NCI-H82 (cell line): ENCODE measurements at regions not wholly inside any gene's neighbourhood (a gene's known extent, or its start where the extent isn't known, plus 50 kb on each side); places are given as distances from the start of the nearest gene placed in this dataset.

Experiments used
- DNase-seq: peaks from one replicate; lab custom pipeline; 2025; lab: John Stamatoyannopoulos, UW

DNA sequence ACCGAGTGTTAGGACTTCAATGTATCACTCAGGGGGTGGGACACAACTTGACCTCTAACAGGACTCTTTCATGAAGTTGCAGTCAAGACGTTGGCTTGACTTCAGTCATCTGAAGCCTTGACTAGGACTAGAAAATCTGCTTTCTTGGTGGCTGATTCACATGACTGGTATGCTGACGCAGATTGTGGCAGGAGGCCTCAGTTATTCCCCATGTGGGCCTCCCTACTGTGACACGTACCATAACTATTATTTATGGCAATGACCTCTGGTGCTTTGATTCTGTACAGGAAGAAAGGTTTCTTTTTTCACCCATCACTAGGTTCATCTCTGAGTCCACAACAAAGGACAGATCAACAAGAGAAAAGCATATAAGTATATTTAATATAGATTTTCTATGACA is 270.4 kb downstream of the NEDD1 start:
- DNase-seq, result no peak

DNA sequence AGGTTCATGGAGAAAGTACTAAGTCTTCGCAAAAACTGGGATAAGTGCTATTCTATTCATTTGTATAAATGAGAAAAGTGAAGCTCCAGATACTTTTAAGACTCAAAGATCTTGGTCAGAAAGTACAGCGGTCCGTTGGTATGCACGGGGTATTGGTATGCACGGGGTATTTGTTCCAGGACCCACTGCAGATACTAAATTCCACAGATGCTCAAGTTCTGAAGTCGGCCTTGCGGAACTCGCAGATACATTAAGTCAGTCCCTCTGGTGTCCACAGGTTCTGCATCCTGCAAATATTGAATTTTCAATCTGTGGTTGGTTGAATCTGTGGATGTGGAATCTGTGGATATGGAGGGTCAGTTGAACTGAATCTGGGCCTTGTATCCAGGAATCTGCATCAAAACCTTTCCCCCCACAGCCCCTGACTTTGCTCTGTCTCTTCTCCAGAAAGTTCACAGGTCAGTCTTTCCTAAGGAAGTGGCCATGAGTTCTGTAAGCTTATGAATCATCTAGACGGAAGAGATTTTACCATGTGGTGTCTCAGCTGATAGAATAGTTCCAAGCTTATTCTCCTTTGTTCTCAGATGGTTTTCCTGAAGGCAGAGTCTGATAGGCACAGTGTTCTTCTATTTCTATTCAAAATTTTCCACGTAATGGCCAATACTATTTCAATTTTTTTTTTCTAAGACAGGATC is 274.7 kb downstream of the NEDD1 start:
- DNase-seq, result no peak

DNA sequence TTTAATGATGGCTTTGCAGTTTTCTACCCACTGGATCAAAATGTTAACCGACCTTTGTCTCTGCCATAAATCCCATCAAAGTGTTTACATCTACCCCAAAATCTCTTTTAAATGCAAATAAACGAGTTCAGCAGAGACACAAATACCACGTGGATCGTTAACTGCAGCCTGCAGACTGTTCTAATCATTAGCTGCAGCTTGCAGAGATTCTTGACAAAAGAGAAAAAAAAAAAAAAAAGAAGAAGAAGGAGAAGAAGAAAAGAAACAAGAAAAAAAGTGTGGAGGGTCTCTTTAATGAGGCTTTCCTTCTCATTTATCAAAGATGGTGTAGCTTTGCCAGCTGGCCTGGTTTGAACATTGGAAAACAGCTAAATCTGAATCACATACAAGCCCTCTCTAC is 275.7 kb downstream of the NEDD1 start:
- no peak for DNase-seq

DNA sequence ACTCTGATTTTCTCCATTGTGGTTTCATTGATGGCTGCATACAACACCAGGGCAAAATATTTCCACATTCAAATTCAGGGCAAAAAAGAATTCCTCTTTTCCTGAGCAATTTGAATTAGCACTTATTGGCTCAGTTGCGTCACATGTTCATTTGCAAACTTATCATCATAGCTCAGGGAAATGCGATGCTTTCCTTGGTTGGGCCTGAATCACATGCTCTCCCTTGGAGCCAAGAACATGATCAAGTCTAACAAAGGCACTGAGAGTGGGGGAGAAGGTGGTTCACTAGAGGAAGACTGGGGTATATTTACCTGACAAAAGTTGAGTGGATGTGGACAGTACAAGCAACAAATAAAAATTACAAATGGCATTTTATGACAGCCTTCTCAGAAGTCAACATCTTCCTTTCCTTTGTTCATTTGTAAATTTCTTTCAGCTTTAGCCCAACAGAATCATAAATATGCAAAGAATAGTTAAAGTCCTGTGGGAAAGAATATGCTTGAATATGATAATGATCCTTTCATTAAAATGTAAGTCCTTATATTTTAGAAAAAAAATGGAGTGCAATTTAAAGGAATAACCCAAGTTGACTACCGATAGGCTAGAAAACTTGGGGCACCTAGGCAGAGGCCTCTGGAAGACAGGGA is 277.2 kb downstream of the NEDD1 start:
- DNase-seq, result no peak

DNA sequence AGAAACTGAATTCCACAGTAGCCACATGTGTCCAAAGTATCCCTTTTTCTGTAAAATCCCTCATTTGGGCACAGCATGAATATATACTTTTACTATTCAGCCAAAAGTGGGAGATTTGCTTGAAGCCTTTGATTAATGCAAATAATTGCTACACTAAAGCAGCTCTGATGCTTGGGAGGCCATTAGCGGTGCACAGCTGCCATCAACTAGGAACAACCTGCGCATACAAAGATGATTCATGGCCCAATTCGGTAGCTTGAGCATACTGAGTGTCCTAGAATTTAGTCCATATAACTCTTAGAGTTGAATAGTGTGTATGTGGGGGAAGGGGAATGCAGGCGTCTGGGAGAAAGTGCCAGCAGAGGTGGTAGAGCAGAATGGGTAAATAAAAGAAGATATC is 277.0 kb upstream of the RMST start:
- DNase-seq, result no peak

DNA sequence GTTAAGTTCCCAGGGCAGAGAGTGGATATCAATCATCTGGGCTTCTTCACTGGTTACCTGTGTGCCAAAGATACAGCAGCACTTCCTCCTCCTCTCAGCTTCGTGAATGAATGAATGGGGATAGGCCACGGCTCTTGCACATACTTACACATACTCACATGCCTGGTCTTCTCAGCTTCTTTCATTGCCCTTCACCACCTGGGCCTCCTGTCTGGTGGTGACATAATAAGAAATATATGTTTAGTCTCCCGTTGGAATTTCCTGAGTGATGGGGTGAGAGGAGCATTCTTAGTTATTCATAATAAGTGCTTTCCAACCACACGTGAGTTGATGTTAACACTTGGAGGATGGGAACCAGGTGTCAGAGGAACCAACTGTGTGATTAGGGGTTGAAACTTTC is 268.1 kb upstream of the RMST start:
- DNase-seq, result no peak

DNA sequence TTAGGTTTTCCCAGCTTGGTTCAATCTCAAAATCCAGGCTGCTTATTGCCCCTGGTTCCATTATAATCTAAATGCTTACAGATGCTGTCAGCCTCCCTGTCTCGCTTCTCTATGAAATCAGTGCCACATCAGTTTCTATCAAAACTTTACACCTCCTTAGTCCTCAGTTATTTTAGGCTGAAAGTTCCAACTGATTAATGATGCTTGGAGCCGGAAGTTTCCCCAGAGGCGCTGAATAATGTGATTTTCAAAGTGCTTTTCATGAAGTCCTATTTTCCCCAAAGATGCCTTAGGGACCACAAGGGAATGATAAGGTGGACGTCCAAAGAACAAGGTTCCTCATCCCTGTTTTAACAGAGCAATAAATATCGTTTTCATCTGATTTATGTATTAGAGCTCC is 262.4 kb upstream of the RMST start:
- no peak for DNase-seq

DNA sequence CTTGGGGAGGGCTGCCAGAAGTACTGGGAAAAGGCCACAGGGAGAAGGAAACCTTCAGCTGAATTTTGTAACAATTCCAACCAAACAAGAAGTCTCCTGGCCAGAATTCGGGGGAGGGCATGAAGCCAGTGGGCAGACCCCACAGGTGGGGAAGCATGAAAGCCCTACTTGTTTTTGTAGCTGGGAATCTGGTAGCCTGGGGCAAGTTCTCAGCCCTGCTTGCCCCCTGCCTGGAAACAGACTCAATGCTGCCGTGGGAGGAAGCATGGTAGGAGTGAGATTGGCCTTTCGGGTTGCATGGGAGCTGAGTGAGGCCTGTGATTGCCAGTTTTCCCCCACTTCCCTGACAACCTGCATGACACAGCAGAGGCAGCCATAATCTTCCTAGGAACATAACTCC is 259.2 kb upstream of the RMST start:
- no peak for DNase-seq

DNA sequence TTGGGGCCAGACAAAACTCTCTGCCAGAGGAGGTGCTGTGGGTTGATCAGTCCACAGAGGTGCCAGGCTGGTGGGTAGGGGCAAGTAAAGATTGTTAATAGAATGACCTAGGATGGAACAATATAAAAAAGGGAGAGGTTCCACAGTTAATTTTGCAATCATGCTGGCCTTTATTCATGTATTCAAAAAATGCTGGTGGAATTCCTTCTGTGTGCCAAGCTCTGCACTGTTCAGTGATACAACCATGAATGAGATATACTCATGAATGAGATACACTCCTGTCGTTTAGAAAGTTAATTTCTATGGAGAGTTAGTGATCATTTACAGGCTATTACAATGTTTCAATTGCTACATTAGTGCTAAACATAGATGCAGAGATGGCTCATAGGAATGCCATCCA is 252.6 kb upstream of the RMST start:
- no peak for DNase-seq

DNA sequence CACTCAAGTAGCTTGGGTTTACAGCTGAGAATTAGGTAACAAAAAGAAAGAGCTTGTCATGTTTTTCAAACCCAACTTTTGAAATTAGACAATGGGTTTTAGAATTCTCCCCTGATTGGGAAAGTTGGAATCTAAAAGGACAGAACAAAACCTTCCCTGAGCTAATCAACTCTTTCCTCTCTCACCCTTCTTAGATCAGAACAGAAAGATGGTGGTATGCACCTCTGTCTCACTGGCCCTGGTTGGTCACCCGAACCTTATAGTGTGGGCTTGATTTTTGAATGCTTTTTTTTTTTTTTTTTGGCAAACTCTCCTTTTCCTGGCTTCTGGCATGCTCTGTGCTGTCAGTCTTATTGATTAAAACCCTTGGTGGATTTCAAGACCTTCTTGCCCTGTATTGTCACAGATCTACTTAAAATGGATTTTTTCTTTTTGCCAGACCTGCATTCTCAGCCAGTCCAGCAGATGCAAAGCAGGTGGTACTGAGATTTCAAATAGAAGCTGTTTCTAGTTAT is 251.1 kb upstream of the RMST start:
- DNase-seq, result peak; percentile 45

DNA sequence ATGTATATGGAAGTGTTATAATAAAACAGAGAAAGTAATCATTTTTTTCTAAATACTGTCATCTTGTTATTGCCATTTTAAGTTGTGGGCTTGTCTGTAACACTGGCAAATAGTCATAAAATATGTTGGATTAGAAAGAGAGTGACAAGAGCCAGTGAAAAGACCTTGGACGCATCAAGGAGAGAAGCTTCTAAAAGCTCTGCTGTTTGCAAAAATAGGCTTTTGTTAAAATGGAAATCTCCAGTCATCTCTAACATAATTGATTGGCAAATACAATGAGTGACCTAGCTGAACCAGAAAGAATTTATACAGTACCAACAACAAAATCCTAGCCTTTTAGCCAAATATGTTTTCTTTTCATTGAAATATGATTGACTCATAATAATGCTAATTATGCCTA is 245.8 kb upstream of the RMST start:
- DNase-seq, result no peak

DNA sequence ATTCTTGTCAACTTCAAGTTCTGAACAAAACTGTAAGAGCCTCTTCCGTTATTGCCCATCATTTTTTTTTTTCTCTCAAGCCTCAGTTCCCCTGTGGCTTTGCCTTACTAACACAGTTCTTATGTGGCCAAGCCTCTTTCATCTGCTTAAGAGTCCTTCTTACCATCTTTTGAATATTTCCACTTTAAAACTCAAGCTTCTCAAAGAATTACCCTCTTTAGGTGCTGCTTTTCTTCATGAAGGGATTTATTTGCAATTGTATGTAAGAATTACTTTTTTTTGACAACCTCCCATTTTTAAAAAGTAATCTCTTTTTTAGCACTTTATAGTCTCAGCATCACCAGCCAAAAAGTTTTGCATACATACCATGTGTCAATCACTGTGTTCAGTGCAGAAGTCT is 240.2 kb upstream of the RMST start:
- no peak for DNase-seq

DNA sequence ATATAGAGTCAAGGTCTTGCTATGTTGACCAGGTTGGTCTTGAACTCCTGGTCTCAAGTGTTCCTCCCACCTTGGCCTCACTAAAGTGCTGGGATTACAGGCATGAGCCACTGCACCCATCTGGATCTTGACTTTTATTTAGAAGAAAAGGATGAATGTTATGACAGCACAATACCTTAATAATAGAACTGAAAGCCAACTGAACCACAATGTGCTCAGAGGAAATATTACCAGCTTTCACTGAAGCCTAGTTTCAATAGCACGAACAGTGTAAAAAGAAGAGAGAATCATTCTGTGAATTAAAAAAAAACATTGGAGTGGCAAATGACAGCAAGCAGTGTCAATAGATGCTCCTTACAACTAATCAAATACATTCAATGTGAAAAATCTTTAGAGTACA is 239.2 kb upstream of the RMST start:
- DNase-seq, result no peak

DNA sequence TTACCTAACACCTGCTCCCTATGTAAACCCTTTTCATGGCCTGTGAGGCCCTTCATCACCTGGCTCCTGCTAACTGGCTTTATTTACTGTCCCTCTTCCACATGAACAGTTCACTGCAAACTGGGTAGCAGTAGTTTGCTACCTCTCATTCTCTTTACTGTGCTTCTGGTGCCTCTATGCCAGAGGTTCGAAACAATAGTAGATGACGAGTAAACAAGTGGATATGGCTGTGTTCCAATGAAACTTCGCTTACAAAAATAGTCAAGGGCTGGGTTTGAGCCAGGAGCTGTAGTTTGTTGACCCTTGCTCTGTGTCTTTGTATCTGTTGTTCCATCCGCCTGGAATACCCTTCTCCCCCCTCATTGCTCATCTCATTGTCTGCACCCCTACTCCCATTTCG is 233.6 kb upstream of the RMST start:
- DNase-seq, result peak; percentile 22

DNA sequence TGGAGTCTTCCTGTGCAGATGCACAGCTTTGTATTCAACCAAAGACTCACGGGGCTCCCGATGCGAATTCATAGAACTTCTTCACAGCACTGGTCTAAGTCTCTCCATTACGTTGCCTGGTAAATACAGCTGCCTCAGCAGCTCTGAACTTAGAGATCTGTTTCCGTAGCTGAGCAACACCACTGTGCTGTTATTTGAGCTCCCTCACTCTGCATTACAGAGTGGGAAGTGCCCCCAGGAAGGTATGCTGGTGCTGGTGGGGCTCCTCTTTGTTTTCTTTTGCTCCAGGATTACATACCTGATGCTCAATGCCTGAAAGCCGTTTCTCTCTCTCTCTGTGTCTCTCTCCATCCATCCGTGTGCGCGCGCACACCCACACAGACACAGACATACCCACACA is 227.5 kb upstream of the RMST start:
- DNase-seq, result no peak

DNA sequence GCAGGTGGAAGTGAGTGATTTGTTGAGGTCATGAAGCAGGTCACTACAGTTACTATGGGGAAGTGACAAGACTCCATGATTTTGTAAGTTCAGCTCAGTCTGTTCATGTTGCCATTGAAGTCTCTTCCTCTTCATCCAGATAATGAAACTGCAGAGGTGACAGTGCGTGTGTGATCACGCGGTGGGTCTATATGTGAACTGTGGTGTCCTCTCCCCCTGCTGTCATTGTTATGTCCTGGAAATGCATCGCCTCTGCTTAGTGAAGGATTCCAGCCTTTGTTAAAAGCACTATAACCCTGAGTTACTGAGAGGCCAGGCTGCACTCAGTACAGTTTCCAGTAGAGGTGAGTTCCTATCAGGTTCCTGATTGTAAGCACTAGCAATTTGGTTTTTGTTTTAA is 216.2 kb upstream of the RMST start:
- DNase-seq, result no peak

DNA sequence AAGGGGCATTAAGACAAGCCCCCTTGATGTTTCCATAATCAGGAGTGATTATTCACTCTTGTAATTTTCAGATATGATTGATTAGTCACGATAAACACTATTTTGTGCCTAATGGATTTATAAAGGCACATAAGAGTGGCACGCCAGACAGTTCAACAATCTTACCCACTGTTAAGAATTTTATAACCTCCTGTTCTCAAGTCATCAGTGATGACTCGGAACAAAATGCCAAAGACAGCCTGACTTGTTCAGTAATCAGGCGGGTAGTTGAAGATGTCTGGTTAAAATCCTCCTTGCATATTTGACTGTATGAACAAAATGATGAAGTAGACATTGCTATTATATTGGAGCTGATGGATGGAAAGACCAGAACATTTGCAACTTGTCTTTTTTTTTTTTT is 212.1 kb upstream of the RMST start:
- DNase-seq, result no peak

DNA sequence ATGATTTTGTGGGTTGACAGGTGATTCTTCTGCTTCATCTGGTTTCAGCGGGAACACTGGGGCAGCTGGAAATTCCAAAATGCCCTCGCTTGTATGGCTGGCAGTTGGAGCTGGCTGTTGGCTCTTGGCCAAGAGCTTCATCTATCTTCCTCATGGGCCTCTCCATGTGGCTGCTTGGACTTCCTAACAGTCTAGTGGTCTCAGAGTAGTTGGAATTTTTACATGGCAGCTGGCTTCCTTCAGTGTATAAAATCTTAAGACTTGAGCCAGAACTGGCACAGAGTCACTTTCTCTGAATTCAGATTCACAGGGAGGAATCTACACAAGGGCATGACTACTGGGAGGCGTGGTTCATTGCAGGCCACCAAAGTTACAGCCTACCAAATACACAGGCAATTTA is 204.9 kb upstream of the RMST start:
- DNase-seq, result peak; percentile 42

DNA sequence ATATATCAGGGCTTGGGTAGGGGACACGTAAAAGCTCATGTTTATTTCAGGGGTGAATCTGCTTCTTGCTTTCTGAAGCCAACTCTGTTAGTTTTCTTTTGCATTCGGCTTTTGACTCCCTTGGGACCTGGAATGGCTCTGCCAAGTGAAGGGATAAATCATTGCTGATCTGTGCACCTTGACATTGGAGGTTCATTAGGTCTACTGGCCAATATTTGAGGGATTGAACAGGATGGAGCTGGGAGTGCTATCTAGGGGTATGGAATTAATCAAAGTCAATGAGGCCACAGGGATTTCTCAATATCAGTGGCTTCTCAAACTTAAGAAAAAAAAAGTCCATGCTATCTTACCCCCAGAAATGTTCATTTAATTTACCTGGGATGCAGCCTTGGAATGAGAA is 203.5 kb upstream of the RMST start:
- peak; percentile 25 for DNase-seq

DNA sequence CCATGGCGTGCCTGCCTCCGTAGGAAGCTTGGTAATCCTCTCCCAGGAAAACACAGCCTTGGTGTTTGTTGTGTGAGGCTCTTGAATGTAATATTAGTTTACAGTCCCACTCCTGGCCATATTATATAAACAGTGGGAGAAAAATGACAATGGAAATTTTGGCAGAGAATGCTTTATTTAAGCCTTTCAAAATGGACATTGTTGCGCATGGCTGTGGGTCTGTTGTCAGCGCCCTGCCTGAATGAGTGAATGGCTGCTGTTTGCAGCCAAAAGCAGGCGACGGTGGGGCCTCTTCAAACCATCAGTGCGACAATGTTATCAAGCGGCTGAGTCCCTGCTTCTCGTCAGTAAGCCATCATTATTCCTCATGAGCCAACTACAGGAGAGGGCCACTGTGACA is 201.8 kb upstream of the RMST start:
- DNase-seq, result peak; percentile 19

DNA sequence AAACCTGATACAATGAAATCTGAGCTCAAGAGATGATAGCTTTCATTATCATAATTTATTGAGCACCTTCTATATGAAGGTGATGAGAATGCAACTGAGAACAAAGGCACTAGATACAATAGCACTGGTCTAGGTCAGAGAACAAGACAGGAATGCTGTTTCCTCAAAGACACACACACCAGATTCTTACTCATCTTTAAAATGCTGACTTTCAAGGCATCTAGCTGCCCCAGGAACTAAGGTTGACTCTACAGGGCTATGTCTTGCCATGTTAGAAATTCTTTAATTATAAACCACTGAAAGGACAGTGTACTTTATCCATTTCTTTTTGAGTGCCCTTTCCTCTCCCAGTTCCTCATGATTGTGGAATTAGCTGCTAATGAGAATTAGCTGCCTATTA is 195.4 kb upstream of the RMST start:
- no peak for DNase-seq

DNA sequence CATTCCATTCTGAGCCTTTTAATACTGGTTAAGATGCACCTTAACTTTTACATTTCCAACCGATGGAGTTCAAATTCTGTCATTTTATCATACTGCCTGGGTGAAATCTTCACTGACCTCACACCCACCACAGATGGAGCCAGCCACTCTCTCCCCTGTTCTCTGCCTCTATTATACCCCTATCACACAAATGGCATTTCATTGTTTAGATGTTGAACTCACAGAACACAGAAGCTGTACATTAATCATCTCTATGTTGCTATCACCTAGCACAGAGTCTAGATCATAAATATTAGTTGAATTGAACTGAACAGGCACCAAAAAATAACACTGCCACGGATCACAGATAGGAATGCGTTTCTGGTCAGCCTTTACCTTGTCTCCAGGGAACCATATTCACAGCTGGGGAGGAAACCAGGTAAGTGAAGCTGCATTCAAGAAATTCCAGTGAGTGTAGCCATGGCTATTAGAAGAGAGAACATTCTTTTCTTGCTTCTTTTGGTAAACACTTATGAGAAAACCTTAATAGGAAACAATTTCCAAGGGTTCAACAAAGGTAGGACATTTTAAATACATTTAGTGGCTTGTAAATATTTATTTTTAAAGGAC is 194.9 kb upstream of the RMST start:
- DNase-seq, result no peak

DNA sequence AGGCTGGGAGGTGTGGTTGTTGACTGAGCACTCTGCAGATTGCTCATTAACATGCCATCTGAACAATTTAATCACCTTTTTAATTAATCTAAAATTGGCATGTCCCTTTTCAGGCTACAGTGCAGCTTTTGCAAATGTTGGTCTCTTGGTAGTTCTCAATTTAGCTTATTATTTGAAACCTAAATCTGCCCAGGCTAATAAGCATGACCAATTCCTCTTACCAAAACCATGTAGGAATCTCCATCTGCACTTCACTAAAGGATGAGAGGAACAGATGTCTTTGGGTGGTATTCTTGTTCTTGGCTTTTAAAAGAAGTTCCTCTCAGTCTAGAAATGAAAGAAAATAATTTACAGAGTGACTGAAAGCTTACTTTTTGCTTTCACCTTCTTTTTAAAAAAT is 190.1 kb upstream of the RMST start:
- DNase-seq, result no peak

DNA sequence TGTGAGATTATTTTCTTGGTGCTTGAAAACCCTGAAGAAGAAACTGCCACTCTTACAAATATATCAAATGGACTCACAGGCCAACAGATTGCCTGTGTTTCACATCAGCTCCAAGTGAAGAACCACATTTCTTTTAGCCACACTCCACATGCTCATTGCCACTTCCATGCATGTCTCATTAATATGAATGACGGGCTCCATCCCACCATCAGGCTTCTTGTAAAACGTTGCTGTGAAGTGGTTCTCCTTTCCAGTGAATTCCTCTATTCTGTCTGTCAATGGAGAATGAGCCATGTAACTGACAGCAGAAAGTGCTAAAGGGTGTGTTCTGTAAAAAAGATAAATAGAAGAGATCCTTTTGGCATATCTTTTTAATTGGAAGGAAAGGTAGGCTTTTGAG is 188.2 kb upstream of the RMST start:
- no peak for DNase-seq
